Thymus (tissue), 11 donors: ENCODE measurements at regions not wholly inside any gene's neighbourhood (a gene's known extent, or its start where the extent isn't known, plus 50 kb on each side); places are given as distances from the start of the nearest gene placed in this dataset.

Experiments
- DNase-seq, 9 donors: peaks; one replicate each; pipeline ENCODE4 v3.0.0-alpha.2; 2013; ENCODE audit warnings: low spot score in 9 of 9, low read depth in 6 of 9, missing footprints in 1 of 9
- H3K27ac ChIP-seq, 2 donors: one replicate each; pipeline ENCODE4 v1.5.1; 2013; ENCODE audit warnings: control low read depth in 1 of 2, low read depth in 1 of 2, low read length in 1 of 2, mild to moderate bottlenecking in 1 of 2, moderate library complexity in 1 of 2
- H3K27me3 ChIP-seq, 2 donors: one replicate each; pipeline ENCODE4 v1.5.1; 2013; ENCODE audit warnings: low read length in 1 of 2; ENCODE audit not compliant: control insufficient read depth in 2 of 2, insufficient read depth in 1 of 2
- H3K36me3 ChIP-seq, 2 donors: one replicate each; pipeline ENCODE4 v1.5.1; 2013; ENCODE audit warnings: low read length in 1 of 2, mild to moderate bottlenecking in 1 of 2, moderate library complexity in 1 of 2; ENCODE audit not compliant: control insufficient read depth in 2 of 2, insufficient read depth in 2 of 2
- H3K4me1 ChIP-seq, 2 donors: one replicate each; pipeline ENCODE4 v1.5.1; 2013; ENCODE audit warnings: low read length in 2 of 2; ENCODE audit not compliant: control insufficient read depth in 2 of 2, insufficient read depth in 2 of 2
- H3K4me3 ChIP-seq, 2 donors: one replicate each; pipeline ENCODE4 v1.5.1; 2013; ENCODE audit warnings: low read length in 2 of 2, control low read depth in 1 of 2, mild to moderate bottlenecking in 1 of 2
- H3K9me3 ChIP-seq, 2 donors: one replicate each; pipeline ENCODE4 v1.5.1; 2013; ENCODE audit warnings: low read length in 1 of 2, mild to moderate bottlenecking in 1 of 2; ENCODE audit not compliant: control insufficient read depth in 2 of 2, insufficient read depth in 1 of 2
- WGBS: extraction: QIAGEN DNeasy Blood & Tissue Kit; methylation state at CpG from one replicate; pipeline ENCODE4 v1.1.7; 2013; 5-methylcytosine and 5-hydroxymethylcytosine counted together
- donor health status: healthy.

DNA sequence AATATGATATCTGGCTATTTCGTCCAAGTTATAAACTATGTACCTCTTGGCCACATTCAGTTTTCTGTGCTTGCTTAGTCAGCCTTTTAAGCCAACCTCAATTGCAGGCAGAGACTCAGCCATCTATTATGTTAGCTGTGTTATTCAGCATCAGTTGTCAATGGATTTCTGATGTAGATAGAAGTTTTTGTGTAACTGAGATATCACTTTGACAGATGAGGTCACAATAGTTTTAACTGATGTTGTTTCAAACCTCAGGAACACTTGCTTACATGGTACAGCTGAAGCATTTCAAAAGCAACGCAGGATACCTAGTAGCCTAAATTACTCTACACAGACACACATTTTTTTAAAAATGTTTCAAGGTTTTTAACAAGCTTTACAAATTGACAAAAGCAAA is 1478.0 kb downstream of the NCAM2 start:
- 98% methylated on average over 2 of the region's 2 CpGs for WGBS
- no peak for DNase-seq

DNA sequence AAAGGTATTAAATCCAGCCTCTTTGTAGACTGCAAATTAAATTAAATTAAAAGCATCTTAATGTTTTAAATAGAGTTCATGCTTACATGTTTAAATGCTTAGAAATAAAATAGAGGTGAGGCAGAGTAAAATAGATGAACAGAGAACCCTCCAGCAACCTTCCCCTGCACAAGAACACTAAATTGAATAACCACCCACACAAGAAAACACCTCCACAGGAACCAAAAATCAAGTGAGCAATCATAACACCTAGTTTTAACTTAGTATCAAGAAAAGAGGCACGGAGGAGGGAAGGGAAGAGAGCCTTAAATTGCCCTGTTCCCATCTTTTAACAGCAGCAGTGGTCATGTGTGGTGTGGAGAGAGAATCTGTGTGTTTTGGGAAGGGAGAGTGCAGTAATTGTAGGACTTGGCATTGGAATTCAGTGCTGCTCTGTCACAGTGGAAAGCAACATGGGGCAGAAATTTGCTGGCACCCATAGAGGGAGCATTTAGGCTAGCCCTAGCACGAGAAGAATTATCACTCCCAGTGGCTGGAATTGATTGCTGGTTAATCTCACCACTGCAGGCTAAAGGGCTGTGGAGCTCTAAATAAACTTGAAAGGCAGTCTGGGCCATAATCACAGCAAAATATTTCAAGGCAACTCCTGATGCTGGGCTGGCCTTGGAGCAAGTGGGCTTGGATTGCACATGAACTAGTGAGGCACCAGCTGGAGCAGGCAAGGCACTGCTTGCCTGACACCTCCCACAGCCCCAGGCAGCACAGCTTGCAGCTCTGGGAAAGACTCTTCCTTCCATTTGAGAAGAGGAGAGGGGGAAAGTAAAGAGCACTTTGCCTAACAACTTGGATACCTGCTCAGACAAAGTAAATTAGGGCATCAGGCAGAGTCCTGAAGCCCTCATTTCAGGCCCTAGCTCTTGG is 1478.8 kb downstream of the NCAM2 start:
- DNase-seq, result no peak

More for the DNA sequence above, 1478.0 kb downstream of the NCAM2 start:
- H3K27ac ChIP-seq, result no peak overlapping the region
- H3K27me3 ChIP-seq, result no peaks in the 10 kb centered on the region
- no peaks in the 10 kb centered on the region for H3K4me1 ChIP-seq
- H3K4me3 ChIP-seq, result no peak overlapping the region
- H3K9me3 ChIP-seq, result no peaks in the 10 kb centered on the region
- H3K36me3 ChIP-seq, result no peaks in the 10 kb centered on the region

DNA sequence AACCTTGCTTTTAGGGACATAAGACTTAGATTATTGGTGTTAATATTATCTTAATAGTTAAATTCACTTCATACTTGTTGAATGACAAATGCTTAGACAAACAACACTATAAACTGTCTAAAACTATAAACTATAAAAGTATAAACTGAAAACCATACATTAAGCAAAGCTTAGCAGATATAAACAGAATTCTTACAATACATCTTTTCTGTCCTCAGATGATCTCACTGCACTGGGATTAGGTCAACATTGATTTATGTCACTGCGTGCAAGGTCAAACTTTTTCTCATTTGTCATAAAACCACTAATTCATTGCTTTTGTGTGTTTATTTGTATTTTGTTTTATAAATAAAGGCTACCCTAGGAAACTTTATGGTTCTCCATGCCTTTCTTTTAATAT is 1491.8 kb downstream of the NCAM2 start:
- Histone ChIP-seq H3K4me3 (no peak overlapping the region), H3K9me3 (no peaks in the 10 kb centered on the region), H3K4me1 (no peaks in the 10 kb centered on the region), H3K27ac (no peak overlapping the region), H3K36me3 (no peaks in the 10 kb centered on the region), H3K27me3 (no peaks in the 10 kb centered on the region)
- whole genome bisulfite sequencing, result 97% methylated on average over 1 of the region's 1 CpG
- DNase-seq, result no peak

More for the DNA sequence above, 1478.8 kb downstream of the NCAM2 start:
- Histone ChIP-seq H3K36me3 (no peaks in the 10 kb centered on the region), H3K27ac (no peak overlapping the region), H3K4me1 (no peaks in the 10 kb centered on the region), H3K9me3 (no peaks in the 10 kb centered on the region), H3K27me3 (no peaks in the 10 kb centered on the region), H3K4me3 (no peak overlapping the region)
- WGBS, result 87% methylated on average over 2 of the region's 2 CpGs

DNA sequence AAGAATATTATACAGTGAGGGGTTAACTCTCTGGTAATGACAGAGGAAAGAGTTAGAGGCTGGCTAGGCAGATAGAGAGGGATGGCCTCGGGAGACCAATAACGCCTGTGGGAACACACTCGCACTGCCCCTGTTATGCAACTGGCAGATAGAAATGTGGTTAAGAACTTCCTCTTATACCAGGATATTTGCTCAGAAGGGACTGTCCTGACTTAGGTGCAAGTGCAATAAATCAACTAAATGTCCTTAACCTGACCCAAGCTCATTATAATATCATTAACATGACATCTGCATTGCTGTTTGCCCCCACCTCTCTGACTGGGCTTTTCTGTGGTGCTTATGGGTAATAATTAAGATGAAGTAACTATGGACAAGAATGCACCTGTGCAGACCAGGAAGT is 1518.0 kb downstream of the NCAM2 start:
- Histone ChIP-seq H3K27ac (no peak overlapping the region), H3K4me1 (no peaks in the 10 kb centered on the region), H3K4me3 (no peak overlapping the region), H3K27me3 (no peaks in the 10 kb centered on the region), H3K36me3 (no peaks in the 10 kb centered on the region), H3K9me3 (no peaks in the 10 kb centered on the region)
- no peak for DNase-seq
- 57% methylated on average over 3 of the region's 3 CpGs for WGBS

- H3K9me3 ChIP-seq, result peaks cover 0 to 5% of the 10 kb centered on the region in 2 donors
Observed at GRCh38 chr21:22535630-22536029, 1537.4 kb downstream of the NCAM2 start.

GRCh38 chr21:22536509-22536908 is 1538.3 kb downstream of the NCAM2 start:
- Histone ChIP-seq H3K4me3 (no peak overlapping the region), H3K4me1 (no peaks in the 10 kb centered on the region), H3K9me3 (peaks cover 0 to 5% of the 10 kb centered on the region in 2 donors), H3K27ac (no peak overlapping the region), H3K27me3 (no peaks in the 10 kb centered on the region), H3K36me3 (no peaks in the 10 kb centered on the region)
- no peak for DNase-seq

More at GRCh38 chr21:22535630-22536029, 1537.4 kb downstream of the NCAM2 start:
- no peaks in the 10 kb centered on the region for H3K36me3 ChIP-seq
- no peaks in the 10 kb centered on the region for H3K4me1 ChIP-seq
- 93% methylated on average over 1 of the region's 1 CpG for WGBS
- no peaks in the 10 kb centered on the region for H3K27me3 ChIP-seq
- no peak overlapping the region for H3K4me3 ChIP-seq
- DNase-seq, result no peak
- no peak overlapping the region for H3K27ac ChIP-seq

- Histone ChIP-seq H3K27ac (no peak overlapping the region), H3K4me1 (no peaks in the 10 kb centered on the region), H3K27me3 (no peaks in the 10 kb centered on the region), H3K9me3 (peaks cover 0 to 2% of the 10 kb centered on the region in 2 donors), H3K4me3 (no peak overlapping the region), H3K36me3 (no peaks in the 10 kb centered on the region)
- 90% methylated on average over 2 of the region's 2 CpGs for WGBS
- no peak for DNase-seq
Observed at GRCh38 chr21:22544747-22545146, 1546.5 kb downstream of the NCAM2 start.

DNA sequence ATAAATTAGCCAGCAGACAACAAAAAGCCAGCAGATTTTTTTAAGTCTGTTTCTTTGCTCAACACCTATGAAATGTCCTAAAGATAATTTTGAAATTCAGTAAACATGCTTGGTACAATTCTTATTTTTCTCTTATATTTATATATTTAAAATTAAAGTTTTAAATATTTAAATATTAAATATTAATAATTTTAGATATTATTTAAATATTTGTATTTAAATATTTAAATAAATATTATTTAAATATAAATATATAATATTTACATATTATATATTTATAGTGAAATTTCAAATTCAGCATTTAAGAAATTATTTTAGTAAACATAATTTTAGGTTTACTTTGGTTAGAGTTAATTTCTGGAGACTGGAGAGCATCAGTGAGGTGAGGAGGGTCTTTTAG is 1554.2 kb downstream of the NCAM2 start:
- DNase-seq, result no peak
- H3K4me3 ChIP-seq, result no peak overlapping the region
- H3K9me3 ChIP-seq, result no peaks in the 10 kb centered on the region
- H3K4me1 ChIP-seq, result no peaks in the 10 kb centered on the region
- H3K36me3 ChIP-seq, result no peaks in the 10 kb centered on the region
- no peaks in the 10 kb centered on the region for H3K27me3 ChIP-seq
- H3K27ac ChIP-seq, result no peak overlapping the region

GRCh38 chr21:22554690-22555316 is 1556.6 kb downstream of the NCAM2 start:
- 93% methylated on average over 6 of the region's 6 CpGs for WGBS
- H3K27ac ChIP-seq, result no peak overlapping the region
- no peaks in the 10 kb centered on the region for H3K27me3 ChIP-seq
- no peaks in the 10 kb centered on the region for H3K9me3 ChIP-seq
- no peaks in the 10 kb centered on the region for H3K36me3 ChIP-seq
- H3K4me1 ChIP-seq, result no peaks in the 10 kb centered on the region
- H3K4me3 ChIP-seq, result no peak overlapping the region
- no peak for DNase-seq
